IMR-90 (cell line): ENCODE measurements at regions not wholly inside any gene's neighbourhood (a gene's known extent, or its start where the extent isn't known, plus 50 kb on each side); places are given as distances from the start of the nearest gene placed in this dataset.

Experiments used
- ATAC-seq: fragments of 200-7000 bp; cut with Tn5 transposase; 2 replicates; pipeline ENCODE4 v1.9.1; 2020; ENCODE audit warnings: low read depth, mild to moderate bottlenecking, moderate library complexity
- BruUV-seq: library from RNA; stranded (reverse); fragments of 400-500 nt; replicated peaks from 2 replicates; lab custom pipeline; 2021; lab: Mats Ljungman, UMichigan
- CTCF ChIA-PET: fragments of 300-600 bp; formaldehyde crosslinking; extraction: SDS; loops from one replicate; lab custom pipeline; 2021; ENCODE audit warnings: antibody characterized with exemption; lab: Yijun Ruan, JAX
- POLR2A ChIA-PET: fragments of 300-600 bp; sonication (Branson Sonifier 250); formaldehyde crosslinking; loops from one replicate; lab custom pipeline; 2022; ENCODE audit warnings: antibody characterized with exemption; ENCODE audit not compliant: unreplicated experiment; lab: Charles Lee
- DNase-seq: peaks from one replicate; pipeline ENCODE4 v3.0.0; 2013
- H2AFZ ChIP-seq: replicated peaks from 2 replicates; pipeline ENCODE3; 2013; ENCODE audit warnings: low read length, mild to moderate bottlenecking; ENCODE audit not compliant: poor library complexity
- H2AK5ac ChIP-seq: 2 replicates; pipeline ENCODE4 v1.6.1; 2013; ENCODE audit warnings: low read depth, low read length, inconsistent platforms
- H2AK9ac ChIP-seq: replicated peaks from 2 replicates; pipeline ENCODE3; 2013; ENCODE audit warnings: mild to moderate bottlenecking, low read depth, low read length, moderate library complexity; ENCODE audit not compliant: poor library complexity
- H2BK120ac ChIP-seq: 2 replicates; pipeline ENCODE4 v1.6.1; 2013; ENCODE audit warnings: low read depth, low read length, inconsistent platforms
- H2BK15ac ChIP-seq: 3 replicates; pipeline ENCODE4 v1.6.1; 2013; ENCODE audit warnings: low read depth, low read length, inconsistent platforms
- H2BK20ac ChIP-seq: 2 replicates; pipeline ENCODE4 v1.6.1; 2013; ENCODE audit warnings: low read depth, mild to moderate bottlenecking, inconsistent platforms, low read length, moderate library complexity
- H2BK5ac ChIP-seq: 2 replicates; pipeline ENCODE4 v1.6.1; 2013; ENCODE audit warnings: mild to moderate bottlenecking, low read depth, low read length, inconsistent platforms; ENCODE audit not compliant: poor library complexity, severe bottlenecking
- H3K14ac ChIP-seq: replicated peaks from 2 replicates; pipeline ENCODE4 v1.6.1; 2013; ENCODE audit warnings: low read depth, low read length, inconsistent platforms
- H3K18ac ChIP-seq: 2 replicates; pipeline ENCODE4 v1.6.1; 2013; ENCODE audit warnings: low read depth, low read length, control low read depth
- H3K23ac ChIP-seq: 2 replicates; pipeline ENCODE4 v1.6.1; 2013; ENCODE audit warnings: low read depth, low read length, inconsistent platforms
- H3K27ac ChIP-seq: 2 replicates; pipeline ENCODE4 v1.5.1; 2013; ENCODE audit warnings: mild to moderate bottlenecking, control low read depth, low read length; ENCODE audit not compliant: insufficient read depth
- H3K27me3 ChIP-seq: 2 replicates; pipeline ENCODE4 v1.6.1; 2013; ENCODE audit warnings: low read length; ENCODE audit not compliant: control insufficient read depth, insufficient read depth
- H3K36me3 ChIP-seq: 2 replicates; pipeline ENCODE4 v1.6.1; 2013; ENCODE audit warnings: low read length, mixed read lengths; ENCODE audit not compliant: control insufficient read depth, insufficient read depth
- H3K4ac ChIP-seq: 2 replicates; pipeline ENCODE4 v1.6.1; 2013; ENCODE audit warnings: low read depth, low read length, inconsistent platforms
- H3K4me1 ChIP-seq: 2 replicates; pipeline ENCODE4 v1.6.1; 2013; ENCODE audit warnings: low read length, mixed read lengths; ENCODE audit not compliant: control insufficient read depth, insufficient read depth
- H3K4me2 ChIP-seq: 2 replicates; pipeline ENCODE4 v1.6.1; 2013; ENCODE audit warnings: low read depth, mild to moderate bottlenecking, control low read depth, low read length, moderate library complexity
- H3K4me3 ChIP-seq: 2 replicates; pipeline ENCODE4 v1.5.1; 2013; ENCODE audit warnings: low read depth, mild to moderate bottlenecking, control low read depth, low read length, moderate library complexity; ENCODE audit not compliant: insufficient read depth
- H3K56ac ChIP-seq: 2 replicates; pipeline ENCODE4 v1.6.1; 2013; ENCODE audit warnings: low read length, inconsistent platforms; ENCODE audit not compliant: insufficient read depth; ENCODE audit errors: extremely low read depth
- H3K79me1 ChIP-seq, 2 experiments: 2 replicates each; pipeline ENCODE4 v1.6.1; 2013; ENCODE audit warnings: low read length in 2 of 2, inconsistent platforms in 1 of 2, low read depth in 1 of 2
- H3K9ac ChIP-seq: 2 replicates; pipeline ENCODE4 v1.6.1; 2013; ENCODE audit warnings: low read depth, low read length, control low read depth
- H3K9me1 ChIP-seq: 2 replicates; pipeline ENCODE4 v1.6.1; 2013; ENCODE audit warnings: low read length, inconsistent platforms; ENCODE audit not compliant: insufficient read depth
- H3K9me3 ChIP-seq: 2 replicates; pipeline ENCODE4 v1.6.1; 2013; ENCODE audit warnings: low read length; ENCODE audit not compliant: control insufficient read depth, insufficient read depth
- H4K20me1 ChIP-seq: 2 replicates; pipeline ENCODE4 v1.6.1; 2013; ENCODE audit warnings: low read length, inconsistent platforms; ENCODE audit not compliant: insufficient read depth
- H4K5ac ChIP-seq: 2 replicates; pipeline ENCODE4 v1.6.1; 2013; ENCODE audit warnings: mild to moderate bottlenecking, low read depth, low read length, control low read depth
- H4K8ac ChIP-seq, 2 experiments: 2 replicates each; pipeline ENCODE4 v1.6.1; 2013; ENCODE audit warnings: low read depth in 2 of 2, low read length in 2 of 2, control low read depth in 1 of 2, inconsistent platforms in 1 of 2
- H4K91ac ChIP-seq: 2 replicates; pipeline ENCODE4 v1.6.1; 2013; ENCODE audit warnings: low read depth, low read length, inconsistent platforms; ENCODE audit not compliant: insufficient read depth
- BHLHE40 ChIP-seq: fragments of 150-350 bp; IDR thresholded peaks from 2 replicates; pipeline ENCODE4 v1.6.1; 2016; ENCODE audit warnings: mild to moderate bottlenecking, low read depth, low read length
- CEBPB ChIP-seq: IDR thresholded peaks from 2 replicates; pipeline ENCODE4 v1.6.1; 2012; ENCODE audit warnings: low read depth, low read length, improper control_type of control experiment
- CHD1 ChIP-seq: IDR thresholded peaks from 2 replicates; pipeline ENCODE4 v1.6.1; 2012; ENCODE audit warnings: low read depth, low read length, improper control_type of control experiment
- CTCF ChIP-seq: conservative IDR thresholded peaks from 2 replicates; pipeline ENCODE4 v1.5.1; 2012; ENCODE audit warnings: mild to moderate bottlenecking, low read depth, low read length, improper control_type of control experiment
- ELK1 ChIP-seq: fragments of 150-350 bp; IDR thresholded peaks from 2 replicates; pipeline ENCODE4 v1.6.1; 2016; ENCODE audit warnings: low read depth, mild to moderate bottlenecking, low read length, moderate library complexity, borderline replicate concordance
- FOS ChIP-seq: fragments of 150-350 bp; IDR thresholded peaks from 2 replicates; pipeline ENCODE4 v1.6.1; 2016; ENCODE audit warnings: low read depth, low read length
- MAFK ChIP-seq: IDR thresholded peaks from 2 replicates; pipeline ENCODE4 v1.6.1; 2012; ENCODE audit warnings: low read depth, low read length, improper control_type of control experiment
- MAZ ChIP-seq: IDR thresholded peaks from 2 replicates; pipeline ENCODE4 v1.6.1; 2012; ENCODE audit warnings: low read depth, mild to moderate bottlenecking, low read length, improper control_type of control experiment, moderate library complexity, borderline replicate concordance
- MXI1 ChIP-seq: IDR thresholded peaks from 2 replicates; pipeline ENCODE4 v1.6.1; 2012; ENCODE audit warnings: low read depth, mild to moderate bottlenecking, low read length, moderate library complexity, borderline replicate concordance
- NFE2L2 ChIP-seq: fragments of 150-350 bp; IDR thresholded peaks from 2 replicates; pipeline ENCODE4 v1.6.1; 2016; ENCODE audit warnings: low read depth, mild to moderate bottlenecking, low read length
- POLR2A ChIP-seq: IDR thresholded peaks from 2 replicates; pipeline ENCODE4 v1.6.1; 2012; ENCODE audit warnings: mild to moderate bottlenecking, low read depth, low read length
- RAD21 ChIP-seq: IDR thresholded peaks from 2 replicates; pipeline ENCODE4 v1.6.1; 2012; ENCODE audit warnings: low read length, improper control_type of control experiment
- RCOR1 ChIP-seq: IDR thresholded peaks from 2 replicates; pipeline ENCODE4 v1.6.1; 2012; ENCODE audit warnings: mild to moderate bottlenecking, low read length, improper control_type of control experiment; ENCODE audit not compliant: insufficient replicate concordance
- RFX5 ChIP-seq: IDR thresholded peaks from 2 replicates; pipeline ENCODE4 v1.8.0; 2012; ENCODE audit warnings: low read depth, mild to moderate bottlenecking, low read length, moderate library complexity
- SMC3 ChIP-seq: fragments of 150-350 bp; IDR thresholded peaks from 2 replicates; pipeline ENCODE4 v1.6.1; 2016; ENCODE audit warnings: low read depth, mild to moderate bottlenecking, antibody characterized with exemption, low read length, moderate library complexity
- USF2 ChIP-seq: fragments of 150-350 bp; IDR thresholded peaks from 2 replicates; pipeline ENCODE4 v1.6.1; 2017; ENCODE audit warnings: mild to moderate bottlenecking, antibody characterized with exemption, low read length, low read depth
- WGBS, 2 experiments: methylation state at CpG; one replicate each; pipeline versions ENCODE4 v1.1.5 to v1.1.7; 2013; ENCODE audit warnings: missing lambda C conversion rate in 2 of 2; ENCODE audit not compliant: insufficient read length in 1 of 2; ENCODE audit errors: extremely low coverage in 2 of 2; 5-methylcytosine and 5-hydroxymethylcytosine counted together
- dilution Hi-C: fragments of 300-500 bp; cut with HindIII; formaldehyde crosslinking; loops from one replicate; pipeline ENCODE4 v1.14.3; 2018; ENCODE audit warnings: low sequenced_read_pairs; ENCODE audit not compliant: unreplicated experiment
- in situ Hi-C: fragments of 300-500 bp; cut with MboI; formaldehyde crosslinking; loops from 3 replicates; pipeline ENCODE4 v1.14.3; 2019; ENCODE audit warnings: low sequenced_read_pairs, inconsistent platforms, mixed read lengths
- intact Hi-C: fragments of 100-400 bp; cut with micrococcal nuclease; formaldehyde crosslinking; loops from 2 replicates; pipeline ENCODE4 v1.10.0; 2022

GRCh38 chr12:39044754-39045153 lies 139.4 kb upstream of the CPNE8 start:
- no CpG with 5 or more reads among the region's 3 CpGs for whole genome bisulfite sequencing, 2 experiments
- intact Hi-C loops (no loop called here), in situ Hi-C loops (no loop called here), dilution Hi-C loops (no loop called here)
- no TSS peak for BruUV-seq
- Histone ChIP-seq H2BK5ac (no peak overlapping the region), H2AK9ac (no peak overlapping the region), H3K79me1 (no peaks in the 10 kb centered on the region), H3K9me1 (no peaks in the 10 kb centered on the region), H2AK5ac (no peak overlapping the region), H2BK20ac (no peak overlapping the region), H4K5ac (no peak overlapping the region), H3K9me3 (peaks cover 9% of the 10 kb centered on the region; the same call in 1 of the 2 replicates), H4K8ac (no peak overlapping the region), H2BK15ac (no peak overlapping the region), H4K20me1 (no peaks in the 10 kb centered on the region), H3K4ac (no peak overlapping the region), H3K14ac (no peak overlapping the region), H3K27me3 (no peaks in the 10 kb centered on the region), H3K4me3 (no peak overlapping the region), H2BK120ac (no peak overlapping the region), H2AFZ (no peak overlapping the region), H3K9ac (no peak overlapping the region), H4K91ac (no peak overlapping the region), H3K36me3 (no peaks in the 10 kb centered on the region), H3K4me1 (no peaks in the 10 kb centered on the region), H3K27ac (no peak overlapping the region), H3K4me2 (no peak overlapping the region), H3K56ac (no peak overlapping the region), H3K18ac (no peak overlapping the region), H3K23ac (no peak overlapping the region)
- CTCF ChIA-PET, result no interaction called here
- DNase-seq (no peak), ATAC-seq (no peak)
- POLR2A ChIA-PET, result no interaction called here
- no peak for TF ChIP-seq MAZ
- TF ChIP-seq FOS, result no peak
- TF ChIP-seq RAD21, result no peak
- TF ChIP-seq POLR2A, result no peak
- no peak for TF ChIP-seq CTCF
- TF ChIP-seq CHD1, result no peak
- no peak for TF ChIP-seq MAFK
- no peak for TF ChIP-seq NFE2L2
- TF ChIP-seq SMC3, result no peak
- TF ChIP-seq BHLHE40, result no peak
- no peak for TF ChIP-seq USF2
- no peak for TF ChIP-seq ELK1
- TF ChIP-seq MXI1, result no peak
- no peak for TF ChIP-seq RCOR1
- TF ChIP-seq CEBPB, result no peak
- no peak for TF ChIP-seq RFX5
